ENCODE measurements at regions not wholly inside any gene's neighbourhood (a gene's known extent, or its start where the extent isn't known, plus 50 kb on each side); places are given as distances from the start of the nearest gene placed in this dataset.

DNA sequence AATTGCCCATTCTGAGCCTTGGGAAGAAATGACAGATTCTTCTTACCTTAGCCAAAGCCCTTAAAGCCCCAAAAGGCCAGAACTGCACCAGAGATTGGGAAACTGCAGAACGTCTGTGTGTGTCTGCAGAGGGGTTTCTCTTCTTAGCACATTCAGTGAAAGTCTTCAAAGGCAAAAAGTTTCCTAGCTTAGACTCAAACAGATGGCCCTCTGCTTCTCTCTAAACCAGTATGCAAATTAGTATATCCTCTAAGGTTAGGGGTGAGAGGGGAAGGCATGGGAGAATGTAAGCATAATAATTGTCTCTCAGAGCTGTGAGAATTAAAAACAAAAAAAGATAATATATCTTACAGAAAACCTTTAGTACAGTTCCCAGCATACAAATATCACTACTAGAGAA lies 334.0 kb upstream of the MCTP2 start:
- TF ChIP-seq, protein P1, sequence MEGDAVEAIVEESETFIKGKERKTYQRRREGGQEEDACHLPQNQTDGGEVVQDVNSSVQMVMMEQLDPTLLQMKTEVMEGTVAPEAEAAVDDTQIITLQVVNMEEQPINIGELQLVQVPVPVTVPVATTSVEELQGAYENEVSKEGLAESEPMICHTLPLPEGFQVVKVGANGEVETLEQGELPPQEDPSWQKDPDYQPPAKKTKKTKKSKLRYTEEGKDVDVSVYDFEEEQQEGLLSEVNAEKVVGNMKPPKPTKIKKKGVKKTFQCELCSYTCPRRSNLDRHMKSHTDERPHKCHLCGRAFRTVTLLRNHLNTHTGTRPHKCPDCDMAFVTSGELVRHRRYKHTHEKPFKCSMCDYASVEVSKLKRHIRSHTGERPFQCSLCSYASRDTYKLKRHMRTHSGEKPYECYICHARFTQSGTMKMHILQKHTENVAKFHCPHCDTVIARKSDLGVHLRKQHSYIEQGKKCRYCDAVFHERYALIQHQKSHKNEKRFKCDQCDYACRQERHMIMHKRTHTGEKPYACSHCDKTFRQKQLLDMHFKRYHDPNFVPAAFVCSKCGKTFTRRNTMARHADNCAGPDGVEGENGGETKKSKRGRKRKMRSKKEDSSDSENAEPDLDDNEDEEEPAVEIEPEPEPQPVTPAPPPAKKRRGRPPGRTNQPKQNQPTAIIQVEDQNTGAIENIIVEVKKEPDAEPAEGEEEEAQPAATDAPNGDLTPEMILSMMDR (IDR thresholded peaks at IDR 0.05; ENCODE audit: borderline replicate concordance, extremely low read depth, low read length, poor library complexity, severe bottlenecking), result no peak
- no peak for TF ChIP-seq EZH2 (IDR thresholded peaks at IDR 0.05; ENCODE audit: borderline replicate concordance, low read depth, low read length, severe bottlenecking)
